ENCODE measurements at regions not wholly inside any gene's neighbourhood (a gene's known extent, or its start where the extent isn't known, plus 50 kb on each side); places are given as distances from the start of the nearest gene placed in this dataset.
A peak's percentile ranks its signal among the peaks of the same experiment; 100 is the strongest.

DNA sequence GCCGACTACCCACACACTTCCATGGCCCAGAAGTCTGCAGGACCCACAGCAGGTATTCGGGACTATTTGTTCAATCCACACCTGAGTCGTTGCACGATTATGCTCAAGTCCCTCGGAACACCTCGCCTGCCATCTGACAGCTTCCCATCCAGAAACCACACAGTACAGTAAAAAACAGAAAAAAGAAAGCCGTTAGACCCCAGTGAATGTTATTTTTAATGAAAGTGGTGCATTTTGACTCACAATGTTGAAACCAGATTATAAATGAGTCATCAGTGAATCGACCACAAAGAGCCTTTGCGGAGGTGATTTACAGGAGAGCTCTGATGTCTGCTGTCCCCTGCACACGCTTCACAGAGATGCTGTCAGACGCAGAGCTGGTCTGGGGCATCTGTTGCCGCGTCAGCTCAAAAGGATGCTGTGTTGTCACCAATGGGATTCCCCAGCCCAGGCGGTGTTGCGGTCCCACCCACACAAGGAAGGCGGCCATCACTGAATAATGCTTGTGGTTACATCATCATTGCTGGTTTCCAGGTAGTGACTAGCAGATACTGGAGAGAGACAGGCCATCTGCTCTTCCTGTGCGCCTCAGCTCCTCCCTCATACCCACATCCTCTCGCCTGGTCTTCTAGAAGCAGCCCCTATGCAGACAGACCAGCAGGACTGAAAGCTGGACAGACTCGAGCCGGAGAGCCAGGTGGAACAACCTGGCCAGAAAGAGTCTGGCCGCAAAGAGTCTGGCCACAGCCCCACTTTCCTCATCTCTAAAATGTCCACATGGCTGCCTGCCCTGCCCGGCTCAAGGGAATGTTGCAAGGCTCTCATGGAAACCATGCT, 116.8 kb downstream of the TOMM20 start:
- DNase-seq (ENCODE audit: low read depth), result peak; percentile 100

DNA sequence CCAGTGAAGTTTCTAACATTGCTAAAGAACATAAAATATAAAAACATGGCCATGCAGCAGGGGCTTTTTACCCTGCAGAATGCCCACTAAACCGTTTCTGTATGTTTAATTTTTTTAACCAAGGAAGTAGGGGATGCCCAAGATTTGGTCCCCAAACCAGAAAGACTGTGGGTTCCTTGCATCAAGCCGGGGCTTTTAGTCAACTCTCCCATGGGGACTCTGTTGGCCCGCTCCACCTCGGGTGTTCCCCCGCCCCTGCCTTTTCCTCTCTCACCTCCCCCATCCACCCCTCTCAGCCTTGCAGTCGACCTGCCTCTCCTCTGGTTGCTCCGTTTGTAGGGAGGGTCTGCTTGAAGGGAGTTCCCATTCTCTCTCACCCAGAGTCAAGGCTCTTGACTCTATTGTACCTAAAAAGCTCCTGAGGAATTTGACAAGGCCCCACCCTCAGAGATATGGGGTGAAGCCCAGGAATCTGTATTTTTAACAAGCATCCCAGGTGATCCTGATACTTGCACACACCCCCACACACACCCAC, 117.5 kb downstream of the TOMM20 start:
- DNase-seq (ENCODE audit: low read depth), result no peak

- DNase-seq (ENCODE audit: low read depth), result no peak
Observed at GRCh38 chr1:235009561-235010306, 118.9 kb downstream of the TOMM20 start.

DNA sequence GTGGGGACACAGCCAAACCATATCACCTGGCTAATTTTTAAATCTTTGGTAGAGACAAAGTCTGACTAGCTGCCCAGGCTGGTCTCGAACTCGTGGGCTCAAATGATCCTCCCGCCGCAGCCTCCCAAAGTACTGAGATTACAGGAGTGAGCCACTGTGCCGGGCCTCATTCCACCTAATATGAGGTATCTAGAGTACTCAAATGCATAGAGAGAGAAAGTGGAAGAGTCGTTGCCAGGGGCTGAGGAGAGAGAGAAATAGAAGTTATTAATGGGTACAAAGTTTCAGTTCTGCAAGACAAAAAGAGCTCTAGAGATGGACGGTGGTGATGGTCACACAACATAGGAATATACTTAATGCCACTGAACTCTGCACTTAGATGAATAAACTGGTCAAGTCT, 119.6 kb downstream of the TOMM20 start:
- DNase-seq (ENCODE audit: low read depth), result no peak

GRCh38 chr1:235008239-235008638, 120.4 kb downstream of the TOMM20 start:
- DNase-seq (ENCODE audit: low read depth), result peak; percentile 61

GRCh38 chr1:235006816-235007215, 121.8 kb downstream of the TOMM20 start:
- no peak for DNase-seq (ENCODE audit: low read depth)

DNA sequence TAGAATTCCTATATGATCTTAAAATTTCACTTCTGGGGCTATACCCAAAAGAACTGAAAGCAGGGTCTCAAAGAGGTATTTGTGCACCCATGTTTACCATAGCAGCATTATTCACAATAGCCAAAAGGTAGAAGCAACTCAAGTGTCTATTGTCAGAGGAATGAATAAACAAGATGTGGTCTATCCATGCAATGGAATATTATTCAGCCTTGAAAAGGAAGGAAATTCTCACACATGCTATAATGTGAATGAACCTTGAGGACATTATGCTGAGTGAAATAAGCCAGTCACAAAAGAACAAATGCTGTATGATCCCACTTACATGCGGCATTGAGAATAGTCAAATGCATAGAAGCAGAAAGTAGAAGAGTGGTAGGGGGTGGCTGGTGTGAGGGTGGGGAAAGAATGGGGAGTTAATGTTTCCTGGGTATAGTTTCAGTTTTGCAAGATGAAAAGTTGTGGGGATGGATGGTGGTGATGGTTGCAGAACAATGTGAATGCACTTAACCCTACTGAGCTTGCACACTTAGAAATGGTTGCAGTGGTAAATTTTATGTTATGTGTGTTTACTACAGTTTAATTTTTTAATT, 122.4 kb downstream of the TOMM20 start:
- no peak for DNase-seq (ENCODE audit: low read depth)

DNA sequence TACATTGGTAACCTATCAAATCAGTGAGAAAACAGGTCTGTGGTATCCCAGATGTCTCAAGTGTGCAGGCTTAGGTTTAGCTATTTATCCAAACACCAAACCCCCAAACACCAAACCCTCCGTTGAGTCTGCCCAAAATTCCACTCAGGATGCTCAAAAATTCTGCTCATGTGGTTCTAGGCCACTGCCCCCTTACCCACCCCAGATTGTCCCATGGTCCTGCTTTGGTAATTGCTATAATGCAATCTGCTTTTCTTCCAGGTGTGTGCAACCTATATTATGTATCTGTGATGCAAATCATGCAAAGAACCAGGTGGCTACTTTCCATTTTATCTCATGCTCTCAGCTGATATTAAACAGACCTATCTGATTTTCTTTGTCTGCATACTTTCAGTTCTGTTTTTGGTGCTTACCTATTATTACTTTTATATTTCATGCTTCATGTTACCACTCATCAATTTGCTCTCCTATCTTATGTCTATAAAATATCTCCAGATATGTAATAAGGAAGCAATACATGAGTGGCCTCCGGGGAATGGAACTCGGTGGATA, 123.7 kb downstream of the TOMM20 start:
- no peak for DNase-seq (ENCODE audit: low read depth)

DNA sequence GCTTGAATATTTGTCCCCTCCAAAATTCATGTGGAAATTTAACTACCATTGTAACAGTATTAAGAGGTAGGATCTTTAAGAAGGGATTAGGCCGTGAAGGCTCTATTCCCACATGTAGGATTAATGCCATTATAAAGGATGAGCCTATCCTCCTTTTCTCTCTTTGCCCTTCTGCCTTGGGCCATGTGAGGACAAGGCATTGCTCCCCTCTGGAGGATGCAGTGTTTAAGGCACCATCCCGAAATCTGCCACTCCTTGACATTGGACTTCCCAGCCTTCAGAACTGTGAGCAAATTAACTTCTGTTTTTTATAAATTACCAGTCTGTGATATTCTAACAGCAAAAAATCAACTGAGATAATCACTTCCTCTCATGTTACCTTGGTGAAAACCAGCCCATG, 124.4 kb downstream of the TOMM20 start:
- DNase-seq (ENCODE audit: low read depth), result no peak

GRCh38 chr1:235002706-235003300, 125.8 kb downstream of the TOMM20 start:
- DNase-seq (ENCODE audit: low read depth), result no peak

DNA sequence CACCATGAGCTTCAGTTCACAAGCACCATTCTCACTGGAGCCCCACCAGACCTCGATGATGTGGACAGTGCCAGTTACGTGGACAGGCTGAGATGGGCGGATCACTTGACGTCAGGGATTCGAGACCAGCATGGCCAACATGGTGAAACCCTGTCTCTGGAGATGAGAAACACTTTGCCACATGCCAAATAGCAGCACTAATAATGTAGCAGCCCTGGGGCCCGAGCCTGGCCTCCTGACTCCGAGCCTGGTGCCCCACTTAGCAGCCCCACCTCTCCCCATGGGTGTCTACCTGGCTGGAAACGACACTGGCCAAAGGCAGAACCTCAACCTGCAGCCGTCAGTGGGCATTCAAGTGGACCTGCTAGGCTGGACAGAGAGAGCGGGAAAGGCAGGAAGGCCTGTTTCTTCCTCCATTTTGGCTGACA, 129.1 kb downstream of the TOMM20 start:
- no peak for DNase-seq (ENCODE audit: low read depth)

GRCh38 chr1:234997896-234998741, 130.5 kb downstream of the TOMM20 start:
- DNase-seq (ENCODE audit: low read depth), result no peak

DNA sequence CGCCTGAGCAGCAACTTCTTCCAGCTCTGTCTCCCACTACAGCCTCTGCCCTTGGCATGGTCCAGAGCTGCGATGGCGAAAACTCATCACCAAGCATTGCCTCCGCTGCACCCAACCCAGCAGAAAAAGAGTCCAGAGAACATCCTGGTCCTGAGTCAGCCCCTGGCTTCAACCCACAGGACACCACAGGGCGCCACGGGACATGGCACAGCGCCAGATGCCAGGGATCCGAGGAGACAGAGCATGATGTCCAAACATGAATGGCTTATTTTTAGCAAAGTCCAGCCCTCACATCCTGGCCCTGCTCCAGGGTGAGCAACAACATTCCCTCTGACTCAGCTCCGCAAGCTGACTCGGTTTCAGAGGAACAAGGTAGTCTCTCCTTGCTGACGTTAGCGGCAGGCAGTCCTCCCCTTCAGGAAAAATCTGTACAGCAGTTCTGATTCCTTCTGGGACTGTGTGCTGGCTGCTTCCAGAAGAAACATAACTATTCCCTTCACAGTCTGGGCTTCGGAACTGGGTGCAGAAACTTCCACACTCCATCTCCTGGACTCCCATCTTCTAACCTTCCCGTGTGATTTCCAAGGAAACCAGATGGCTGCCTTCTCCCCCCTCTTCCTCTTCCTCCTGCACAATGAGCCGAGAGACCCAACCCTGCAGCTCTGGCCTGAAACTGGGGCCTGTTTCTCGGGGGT, 131.3 kb downstream of the TOMM20 start:
- peak; percentile 98 for DNase-seq (ENCODE audit: low read depth)

- no peak for DNase-seq (ENCODE audit: low read depth)
Observed at GRCh38 chr1:234996245-234996757, 132.3 kb downstream of the TOMM20 start.

GRCh38 chr1:234994436-234995295, 134.0 kb downstream of the TOMM20 start:
- DNase-seq (ENCODE audit: low read depth), result no peak

DNA sequence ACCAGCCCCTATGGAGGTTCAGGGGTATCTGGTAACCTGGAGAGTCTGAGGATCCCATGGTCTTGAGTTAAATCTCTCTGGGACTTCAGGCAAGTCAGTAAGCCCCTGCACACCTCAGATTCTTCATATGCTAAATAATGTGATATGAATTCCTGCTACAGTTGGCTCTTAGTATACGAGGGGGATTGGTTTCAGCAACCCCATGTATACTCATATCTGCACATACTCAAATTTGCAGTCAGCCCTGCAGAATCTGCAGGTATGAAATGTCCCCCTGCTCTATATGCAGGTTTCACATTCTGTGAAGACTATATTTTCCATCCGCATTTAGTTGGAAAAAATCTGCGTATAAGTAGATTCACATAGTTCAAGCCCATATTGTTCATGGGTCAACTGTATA, 136.6 kb downstream of the TOMM20 start:
- no peak for DNase-seq (ENCODE audit: low read depth)

GRCh38 chr1:234990874-234991801, 137.5 kb downstream of the TOMM20 start:
- DNase-seq (ENCODE audit: low read depth), result no peak

DNA sequence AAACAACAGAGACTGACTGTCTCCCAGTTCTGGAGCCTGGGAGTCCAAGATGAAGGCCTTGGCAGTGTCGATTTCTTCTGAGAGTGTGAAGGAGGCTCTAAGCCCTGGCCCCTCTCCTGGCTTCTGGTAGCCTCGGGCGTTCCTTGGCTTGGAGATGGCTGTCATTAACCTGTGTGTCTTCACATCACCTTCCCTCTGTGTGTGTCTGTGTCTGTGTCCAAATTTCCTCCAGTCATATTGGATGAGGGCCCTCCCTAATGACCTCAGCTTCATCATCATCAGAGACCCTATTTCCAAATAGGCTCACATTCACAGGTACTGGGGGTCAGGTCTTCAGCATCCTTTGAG, 138.3 kb downstream of the TOMM20 start:
- no peak for DNase-seq (ENCODE audit: low read depth)
